ENCODE measurements at regions not wholly inside any gene's neighbourhood (a gene's known extent, or its start where the extent isn't known, plus 50 kb on each side); places are given as distances from the start of the nearest gene placed in this dataset.

- TF ChIP-seq CTCF (IDR thresholded peaks at IDR 0.05; ENCODE audit: insufficient read depth, low read depth, low read length), result no peak
- no peak for TF ChIP-seq EZH2 (IDR thresholded peaks at IDR 0.05; ENCODE audit: insufficient read depth, low read length)
These were observed 488.6 kb downstream of the ETS1 start for GRCh38 chr11:128098781-128099180.

Data from astrocyte (in vitro differentiated cells and primary cell).